ENCODE measurements at regions not wholly inside any gene's neighbourhood (a gene's known extent, or its start where the extent isn't known, plus 50 kb on each side); places are given as distances from the start of the nearest gene placed in this dataset.

GRCh38 chr1:116201911-116202310 lies 90.7 kb downstream of the MAB21L3 start:
- no peak for TF ChIP-seq CTCF (conservative IDR thresholded peaks at IDR 0.05; ENCODE audit: low read depth, low read length)
- TF ChIP-seq, protein P1, sequence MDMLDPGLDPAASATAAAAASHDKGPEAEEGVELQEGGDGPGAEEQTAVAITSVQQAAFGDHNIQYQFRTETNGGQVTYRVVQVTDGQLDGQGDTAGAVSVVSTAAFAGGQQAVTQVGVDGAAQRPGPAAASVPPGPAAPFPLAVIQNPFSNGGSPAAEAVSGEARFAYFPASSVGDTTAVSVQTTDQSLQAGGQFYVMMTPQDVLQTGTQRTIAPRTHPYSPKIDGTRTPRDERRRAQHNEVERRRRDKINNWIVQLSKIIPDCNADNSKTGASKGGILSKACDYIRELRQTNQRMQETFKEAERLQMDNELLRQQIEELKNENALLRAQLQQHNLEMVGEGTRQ (IDR thresholded peaks at IDR 0.05; ENCODE audit: low read depth, low read length), result no peak
- TF ChIP-seq NFE2L2 (IDR thresholded peaks at IDR 0.05; ENCODE audit: low read depth, low read length), result no peak
